Mesenchymal stem cell (in vitro differentiated cells and primary cell): ENCODE measurements at regions not wholly inside any gene's neighbourhood (a gene's known extent, or its start where the extent isn't known, plus 50 kb on each side); places are given as distances from the start of the nearest gene placed in this dataset.

ENCODE experiments used
- DNase-seq: peaks from one replicate; pipeline ENCODE4 v3.0.0-alpha.2; 2013
- H2AFZ ChIP-seq: one replicate; pipeline ENCODE4 v1.6.1; 2013; ENCODE audit warnings: low read depth, mild to moderate bottlenecking, control low read depth, inconsistent platforms, low read length, moderate library complexity
- H2AK5ac ChIP-seq: 2 replicates; pipeline ENCODE4 v1.6.1; 2013; ENCODE audit warnings: low read length, moderate library complexity, mild to moderate bottlenecking, inconsistent platforms; ENCODE audit not compliant: severe bottlenecking
- H2BK120ac ChIP-seq: one replicate; pipeline ENCODE4 v1.6.1; 2013; ENCODE audit warnings: low read depth, mild to moderate bottlenecking, inconsistent platforms, low read length, moderate library complexity
- H2BK12ac ChIP-seq, 2 experiments: one replicate each; pipeline ENCODE4 v1.6.1; 2013; ENCODE audit warnings: inconsistent platforms in 2 of 2, low read length in 2 of 2, mild to moderate bottlenecking in 2 of 2, moderate library complexity in 2 of 2, control low read depth in 1 of 2
- H2BK15ac ChIP-seq: one replicate; pipeline ENCODE4 v1.6.1; 2013; ENCODE audit warnings: mild to moderate bottlenecking, low read depth, inconsistent platforms; ENCODE audit not compliant: poor library complexity, severe bottlenecking
- H2BK5ac ChIP-seq: 2 replicates; pipeline ENCODE4 v1.6.1; 2013; ENCODE audit warnings: low read depth, mild to moderate bottlenecking, low read length, control low read depth, inconsistent platforms; ENCODE audit not compliant: poor library complexity, severe bottlenecking
- H3K14ac ChIP-seq, 2 experiments: one replicate each; pipeline ENCODE4 v1.6.1; 2013; ENCODE audit warnings: inconsistent platforms in 2 of 2, low read length in 2 of 2, control low read depth in 1 of 2, mild to moderate bottlenecking in 1 of 2, moderate library complexity in 1 of 2
- H3K18ac ChIP-seq, 2 experiments: one replicate each; pipeline ENCODE4 v1.6.1; 2013; ENCODE audit warnings: inconsistent platforms in 2 of 2, low read length in 2 of 2, control low read depth in 1 of 2, low read depth in 1 of 2, mild to moderate bottlenecking in 1 of 2
- H3K23ac ChIP-seq, 2 experiments: one replicate each; pipeline ENCODE4 v1.6.1; 2013; ENCODE audit warnings: inconsistent platforms in 2 of 2, low read length in 2 of 2, mild to moderate bottlenecking in 2 of 2, moderate library complexity in 2 of 2, control low read depth in 1 of 2
- H3K27ac ChIP-seq: 2 replicates; pipeline ENCODE4 v1.5.1; 2013; ENCODE audit warnings: mild to moderate bottlenecking, moderate library complexity, low read length, control low read depth, inconsistent platforms; ENCODE audit not compliant: poor library complexity, severe bottlenecking
- H3K27me3 ChIP-seq, 2 experiments: 2 replicates each; pipeline versions ENCODE4 v1.6.1 to v1.7.0; 2013; ENCODE audit warnings: low read length in 2 of 2, mild to moderate bottlenecking in 2 of 2, moderate library complexity in 2 of 2, control low read depth in 1 of 2, inconsistent platforms in 1 of 2; ENCODE audit not compliant: control insufficient read depth in 1 of 2, insufficient read depth in 1 of 2
- H3K36me3 ChIP-seq, 2 experiments: 2 replicates each; pipeline versions ENCODE4 v1.6.1 to v1.7.0; 2013; ENCODE audit warnings: low read length in 2 of 2, control low read depth in 1 of 2, inconsistent platforms in 1 of 2, low read depth in 1 of 2, mild to moderate bottlenecking in 1 of 2; ENCODE audit not compliant: insufficient read depth in 2 of 2, control insufficient read depth in 1 of 2
- H3K4ac ChIP-seq, 2 experiments: one replicate each; pipeline ENCODE4 v1.6.1; 2013; ENCODE audit warnings: inconsistent platforms in 2 of 2, low read length in 2 of 2, mild to moderate bottlenecking in 2 of 2, moderate library complexity in 2 of 2, control low read depth in 1 of 2, low read depth in 1 of 2
- H3K4me1 ChIP-seq: 2 replicates; pipeline ENCODE4 v1.6.1; 2013; ENCODE audit warnings: low read depth, low read length, control low read depth; ENCODE audit not compliant: control insufficient read depth, insufficient read depth
- H3K4me2 ChIP-seq: 2 replicates; pipeline ENCODE4 v1.6.1; 2013; ENCODE audit warnings: low read length, mild to moderate bottlenecking, inconsistent platforms; ENCODE audit not compliant: poor library complexity, severe bottlenecking
- H3K4me3 ChIP-seq, 2 experiments: 2 replicates each; pipeline versions ENCODE4 v1.5.1 to v1.7.0; 2013; ENCODE audit warnings: low read length in 2 of 2, mild to moderate bottlenecking in 2 of 2, control low read depth in 1 of 2, low read depth in 1 of 2; ENCODE audit not compliant: insufficient read depth in 1 of 2
- H3K79me1 ChIP-seq: replicated peaks from 2 replicates; pipeline ENCODE4 v1.6.1; 2013; ENCODE audit warnings: mild to moderate bottlenecking, control low read depth, low read length, inconsistent platforms; ENCODE audit not compliant: poor library complexity, severe bottlenecking
- H3K9ac ChIP-seq: 2 replicates; pipeline ENCODE4 v1.7.0; 2013; ENCODE audit warnings: mild to moderate bottlenecking, low read length, moderate library complexity
- H3K9me3 ChIP-seq: 2 replicates; pipeline ENCODE4 v1.7.0; 2013; ENCODE audit warnings: mild to moderate bottlenecking, low read length; ENCODE audit not compliant: control insufficient read depth
- H4K8ac ChIP-seq: one replicate; pipeline ENCODE4 v1.6.1; 2013; ENCODE audit warnings: inconsistent platforms, mild to moderate bottlenecking, low read length, moderate library complexity
- H4K91ac ChIP-seq: one replicate; pipeline ENCODE4 v1.6.1; 2013; ENCODE audit warnings: mild to moderate bottlenecking, low read length, inconsistent platforms
- WGBS: methylation state at CpG from one replicate; pipeline ENCODE4 v1.1.7; 2013; ENCODE audit warnings: mixed read lengths; 5-methylcytosine and 5-hydroxymethylcytosine counted together

DNA sequence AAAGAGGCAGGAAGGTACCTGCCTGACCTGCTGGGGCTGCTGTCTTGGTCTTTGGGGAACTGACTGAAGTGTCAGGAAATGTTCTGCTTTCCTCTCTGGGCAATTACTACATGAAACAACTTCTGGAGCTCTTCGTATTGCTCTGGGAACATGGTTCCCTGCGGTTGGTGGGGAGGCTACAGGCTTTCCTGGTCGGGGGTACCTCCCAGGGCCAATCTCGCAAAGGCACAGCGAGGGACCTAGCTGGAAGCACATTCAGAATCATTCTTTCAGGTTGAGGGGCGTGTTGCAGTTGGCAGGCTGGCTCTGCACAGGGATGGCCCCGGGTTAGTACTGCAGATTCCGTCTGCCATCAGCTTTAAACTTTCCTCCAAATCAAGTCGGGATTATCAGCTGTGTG lies 88.9 kb upstream of the RANBP3L start:
- no peak for DNase-seq
- 72% methylated on average over 7 of the region's 9 CpGs for WGBS
- no peak overlapping the region for H2BK120ac ChIP-seq

DNA sequence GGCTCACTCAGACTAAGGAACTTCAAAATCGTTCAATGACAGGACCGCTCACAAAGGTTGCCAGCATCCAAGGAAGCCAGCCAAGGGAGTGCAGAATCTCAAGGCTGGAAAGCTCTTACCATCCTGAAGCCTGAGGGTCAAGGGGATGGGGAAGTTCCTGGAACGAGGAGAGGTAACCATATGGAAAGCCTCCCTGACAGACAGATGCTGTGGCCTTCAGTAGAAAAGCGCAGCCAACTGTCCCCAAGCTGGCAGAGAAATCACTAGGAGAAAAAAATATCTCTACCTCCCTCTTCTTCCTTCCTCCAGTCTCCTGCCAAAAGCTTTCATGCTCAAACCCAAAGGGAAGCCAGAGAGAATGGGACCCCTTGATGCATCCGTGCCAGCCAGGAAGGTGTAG lies 90.5 kb upstream of the RANBP3L start:
- 96% methylated on average over 4 of the region's 5 CpGs for WGBS

More for the DNA sequence above, 88.9 kb upstream of the RANBP3L start:
- H3K23ac ChIP-seq = no peak overlapping the region
- H2BK12ac ChIP-seq = no peak overlapping the region
- H3K4me2 ChIP-seq = no peak overlapping the region
- H3K4ac ChIP-seq = no peak overlapping the region
- no peaks in the 10 kb centered on the region for H3K79me1 ChIP-seq
- no peak overlapping the region for H3K18ac ChIP-seq
- H3K9ac ChIP-seq = no peak overlapping the region
- H2AFZ ChIP-seq = no peak overlapping the region
- H3K14ac ChIP-seq = no peak overlapping the region
- peaks cover 2% of the 10 kb centered on the region for H3K4me1 ChIP-seq
- no peaks in the 10 kb centered on the region for H3K27me3 ChIP-seq
- no peak overlapping the region for H3K4me3 ChIP-seq
- no peak overlapping the region for H2BK15ac ChIP-seq
- no peak overlapping the region for H4K91ac ChIP-seq
- no peak overlapping the region for H2AK5ac ChIP-seq
- H4K8ac ChIP-seq = no peak overlapping the region
- H3K27ac ChIP-seq = no peak overlapping the region
- no peak overlapping the region for H2BK5ac ChIP-seq
- no peaks in the 10 kb centered on the region for H3K9me3 ChIP-seq
- no peaks in the 10 kb centered on the region for H3K36me3 ChIP-seq

DNA sequence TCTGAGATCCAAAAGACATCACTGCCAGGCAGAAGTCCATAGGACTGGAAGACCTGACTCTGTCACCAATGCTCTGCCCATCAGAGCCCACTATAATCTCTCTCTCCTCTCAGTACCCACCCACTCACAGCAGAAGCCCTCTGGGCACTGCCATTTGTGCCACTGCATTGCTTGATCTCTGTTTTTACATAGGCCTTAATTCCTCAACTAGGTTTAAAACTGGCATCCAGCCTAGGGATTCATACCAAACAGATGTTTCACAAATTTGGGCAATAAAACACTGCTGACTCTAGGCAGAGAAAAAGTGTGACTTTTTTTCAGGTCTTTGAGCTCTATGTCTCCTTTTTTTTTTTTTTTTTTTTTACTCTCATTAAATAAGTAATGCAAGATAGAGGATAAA lies 91.1 kb upstream of the RANBP3L start:
- no peak overlapping the region for H4K8ac ChIP-seq
- H2BK120ac ChIP-seq = no peak overlapping the region
- H2AFZ ChIP-seq = no peak overlapping the region
- H3K4ac ChIP-seq = no peak overlapping the region
- no peaks in the 10 kb centered on the region for H3K79me1 ChIP-seq
- H3K9me3 ChIP-seq = no peaks in the 10 kb centered on the region
- H3K4me1 ChIP-seq = peaks cover 2% of the 10 kb centered on the region
- H3K4me3 ChIP-seq = no peak overlapping the region
- no peak overlapping the region for H4K91ac ChIP-seq
- no peak overlapping the region for H3K9ac ChIP-seq
- H3K18ac ChIP-seq = no peak overlapping the region
- peak overlapping the region; percentile 22 for H3K27ac ChIP-seq
- no peak overlapping the region for H2AK5ac ChIP-seq
- H3K36me3 ChIP-seq = no peaks in the 10 kb centered on the region
- H3K4me2 ChIP-seq = no peak overlapping the region
- no peak overlapping the region for H2BK12ac ChIP-seq
- DNase-seq = no peak
- no peaks in the 10 kb centered on the region for H3K27me3 ChIP-seq
- H3K14ac ChIP-seq = no peak overlapping the region
- H2BK15ac ChIP-seq = no peak overlapping the region
- peak overlapping the region; percentile 14 for H2BK5ac ChIP-seq
- no peak overlapping the region for H3K23ac ChIP-seq

More for the DNA sequence above, 90.5 kb upstream of the RANBP3L start:
- DNase-seq = no peak
- no peak overlapping the region for H2BK12ac ChIP-seq
- no peak overlapping the region for H3K27ac ChIP-seq
- H2AFZ ChIP-seq = no peak overlapping the region
- H3K36me3 ChIP-seq = no peaks in the 10 kb centered on the region
- peak overlapping the region; percentile 26 for H2AK5ac ChIP-seq
- no peak overlapping the region for H4K8ac ChIP-seq
- H2BK5ac ChIP-seq = no peak overlapping the region
- H3K4me3 ChIP-seq = no peak overlapping the region
- H2BK15ac ChIP-seq = no peak overlapping the region
- no peaks in the 10 kb centered on the region for H3K79me1 ChIP-seq
- no peak overlapping the region for H3K23ac ChIP-seq
- H3K4ac ChIP-seq = no peak overlapping the region
- H4K91ac ChIP-seq = peak overlapping the region; percentile 28
- H3K27me3 ChIP-seq = no peaks in the 10 kb centered on the region
- no peak overlapping the region for H3K18ac ChIP-seq
- H2BK120ac ChIP-seq = no peak overlapping the region
- H3K9me3 ChIP-seq = no peaks in the 10 kb centered on the region
- H3K4me1 ChIP-seq = peaks cover 2% of the 10 kb centered on the region
- no peak overlapping the region for H3K4me2 ChIP-seq
- no peak overlapping the region for H3K14ac ChIP-seq
- no peak overlapping the region for H3K9ac ChIP-seq

DNA sequence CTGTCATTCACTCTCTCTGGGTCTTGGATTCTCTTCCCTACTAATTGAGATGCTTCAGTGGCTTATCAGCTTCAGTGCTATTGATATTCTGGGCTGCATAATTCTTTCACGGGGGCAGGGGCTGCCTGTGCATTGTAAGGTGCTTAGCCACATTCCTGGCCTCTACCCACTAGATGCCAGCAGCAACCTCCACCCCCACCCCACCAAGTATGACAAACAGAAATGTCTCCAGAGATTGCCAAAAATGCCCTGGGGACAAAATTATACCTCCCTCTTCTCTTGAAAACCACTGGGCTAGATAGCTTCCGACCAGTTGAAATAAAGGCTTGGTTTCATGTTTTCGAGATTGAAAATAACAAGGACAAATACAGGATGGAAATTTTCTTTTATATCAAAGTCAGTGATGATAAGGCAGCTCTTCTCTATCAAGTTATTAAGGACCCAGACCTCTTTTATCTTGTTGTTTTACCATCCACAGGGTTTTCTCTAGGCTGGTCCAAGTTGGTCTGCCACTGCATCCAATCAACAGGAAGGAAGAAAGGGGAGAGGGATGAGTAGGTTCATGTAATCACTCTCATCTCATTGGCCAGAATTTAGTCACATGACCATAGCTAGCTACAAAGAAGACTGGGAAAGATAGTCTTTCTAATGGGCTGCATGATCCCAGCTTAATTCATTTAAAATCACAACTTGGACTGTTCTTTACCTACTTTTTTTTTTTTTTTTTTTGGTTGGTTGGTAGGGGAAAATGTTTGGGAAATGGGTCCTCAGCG lies 92.1 kb upstream of the RANBP3L start:
- no peak overlapping the region for H3K4ac ChIP-seq
- H4K8ac ChIP-seq = no peak overlapping the region
- no peaks in the 10 kb centered on the region for H3K9me3 ChIP-seq
- H3K4me3 ChIP-seq = no peak overlapping the region
- H2AFZ ChIP-seq = no peak overlapping the region
- H3K23ac ChIP-seq = no peak overlapping the region
- H2AK5ac ChIP-seq = peak overlapping the region; percentile 65
- H3K36me3 ChIP-seq = no peaks in the 10 kb centered on the region
- no peaks in the 10 kb centered on the region for H3K79me1 ChIP-seq
- no peak overlapping the region for H3K18ac ChIP-seq
- no peak overlapping the region for H2BK120ac ChIP-seq
- no peak overlapping the region for H2BK5ac ChIP-seq
- H3K27ac ChIP-seq = no peak overlapping the region
- no peak overlapping the region for H2BK12ac ChIP-seq
- H3K4me1 ChIP-seq = peaks cover 2% of the 10 kb centered on the region
- WGBS = 74% methylated on average over 1 of the region's 4 CpGs
- H3K14ac ChIP-seq = no peak overlapping the region
- no peak for DNase-seq
- no peak overlapping the region for H2BK15ac ChIP-seq
- H3K4me2 ChIP-seq = no peak overlapping the region
- peak overlapping the region; percentile 54 for H3K9ac ChIP-seq
- no peaks in the 10 kb centered on the region for H3K27me3 ChIP-seq
- H4K91ac ChIP-seq = no peak overlapping the region
